Neural cell (in vitro differentiated cells): ENCODE measurements at regions not wholly inside any gene's neighbourhood (a gene's known extent, or its start where the extent isn't known, plus 50 kb on each side); places are given as distances from the start of the nearest gene placed in this dataset.

Experiments used
- H2AFZ ChIP-seq: fragments of 200-600, 300-800 bp; sonication (generic), shearing (Covaris generic); 2 replicates; pipeline ENCODE4 v1.6.0; 2014; ENCODE audit warnings: low read depth, mild to moderate bottlenecking, antibody characterized with exemption, low read length, moderate library complexity
- H3F3A ChIP-seq: fragments of 200-600 bp; shearing (Covaris generic); 2 replicates; pipeline ENCODE4 v1.6.1; 2016; ENCODE audit warnings: mild to moderate bottlenecking, moderate library complexity, mixed read lengths, antibody characterized with exemption, low read length; ENCODE audit not compliant: insufficient read depth, poor library complexity, severe bottlenecking
- H3K27ac ChIP-seq: fragments of 200-600, 300-800 bp; sonication (generic), shearing (Covaris generic); 2 replicates; pipeline ENCODE4 v1.5.1; 2014; ENCODE audit warnings: mild to moderate bottlenecking, low read length, moderate library complexity
- H3K27me3 ChIP-seq: fragments of 300-800, 200-600 bp; sonication (generic), shearing (Covaris generic); 2 replicates; pipeline ENCODE4 v1.6.0; 2014; ENCODE audit warnings: mild to moderate bottlenecking, low read depth, low read length, moderate library complexity; ENCODE audit not compliant: insufficient read depth
- H3K36me3 ChIP-seq: fragments of 300-800, 200-600 bp; sonication (generic), shearing (Covaris generic); 2 replicates; pipeline ENCODE4 v1.5.1; 2014; ENCODE audit warnings: mild to moderate bottlenecking, antibody characterized with exemption, low read length, moderate library complexity; ENCODE audit not compliant: insufficient read depth
- H3K4me2 ChIP-seq: fragments of 300-800, 200-600 bp; sonication (generic), shearing (Covaris generic); 2 replicates; pipeline ENCODE4 v1.6.0; 2014; ENCODE audit warnings: mild to moderate bottlenecking, low read length
- H3K4me3 ChIP-seq: fragments of 300-800, 200-600 bp; sonication (generic), shearing (Covaris generic); 2 replicates; pipeline ENCODE4 v1.5.1; 2014; ENCODE audit warnings: mild to moderate bottlenecking, low read length, moderate library complexity
- H3K79me2 ChIP-seq: fragments of 200-600 bp; shearing (Covaris generic); replicated peaks from 2 replicates; pipeline ENCODE4 v1.6.0; 2014; ENCODE audit warnings: mild to moderate bottlenecking, low read length, moderate library complexity; ENCODE audit not compliant: insufficient read depth
- H3K9ac ChIP-seq: fragments of 300-800, 200-600 bp; sonication (generic), shearing (Covaris generic); 2 replicates; pipeline ENCODE4 v1.6.1; 2016; ENCODE audit warnings: mild to moderate bottlenecking, low read length, mixed read lengths
- H3K9me2 ChIP-seq: fragments of 200-600 bp; shearing (Covaris generic); 2 replicates; pipeline ENCODE4 v1.6.1; 2016; ENCODE audit warnings: mild to moderate bottlenecking, low read length, mixed read lengths; ENCODE audit not compliant: insufficient read depth
- H3K9me3 ChIP-seq: fragments of 200-600, 300-800 bp; sonication (generic), shearing (Covaris generic); 2 replicates; pipeline ENCODE4 v1.6.1; 2016; ENCODE audit warnings: mild to moderate bottlenecking, mixed run types, low read length, moderate library complexity, mixed read lengths
- H4K20me1 ChIP-seq: fragments of 200-600 bp; shearing (Covaris generic); 2 replicates; pipeline ENCODE4 v1.6.1; 2016; ENCODE audit warnings: mild to moderate bottlenecking, mixed run types; ENCODE audit not compliant: insufficient read depth
- EP300 ChIP-seq: fragments of 450-650 bp; conservative IDR thresholded peaks from 2 replicates; pipeline ENCODE4 v1.6.1; 2014; ENCODE audit warnings: antibody characterized with exemption, mild to moderate bottlenecking, moderate library complexity; ENCODE audit not compliant: poor library complexity, severe bottlenecking
- EZH2 ChIP-seq: fragments of 200-600, 300-800 bp; shearing (Covaris generic), sonication (generic); IDR thresholded peaks from 2 replicates; pipeline ENCODE4 v1.6.1; 2014; ENCODE audit warnings: antibody characterized with exemption, low read length, borderline replicate concordance, mild to moderate bottlenecking; ENCODE audit not compliant: insufficient read depth, poor library complexity, severe bottlenecking
- MXI1 ChIP-seq: fragments of 450-650 bp; conservative IDR thresholded peaks from 2 replicates; pipeline ENCODE4 v1.6.1; 2014; ENCODE audit warnings: antibody characterized with exemption, mild to moderate bottlenecking; ENCODE audit not compliant: poor library complexity, severe bottlenecking
- POLR2AphosphoS5 ChIP-seq: IDR thresholded peaks from 2 replicates; pipeline ENCODE4 v1.6.1; 2012
- RAD21 ChIP-seq: fragments of 450-650 bp; conservative IDR thresholded peaks from 2 replicates; pipeline ENCODE4 v1.6.1; 2014; ENCODE audit warnings: antibody characterized with exemption, mild to moderate bottlenecking, moderate library complexity
- SMC3 ChIP-seq: fragments of 450-650 bp; conservative IDR thresholded peaks from 2 replicates; pipeline ENCODE4 v1.6.1; 2014; ENCODE audit warnings: antibody characterized with exemption, mild to moderate bottlenecking, moderate library complexity; ENCODE audit not compliant: poor library complexity
- TAF1 ChIP-seq: IDR thresholded peaks from 2 replicates; pipeline ENCODE4 v1.6.1; 2012; ENCODE audit warnings: low read depth
- TF ChIP-seq, protein P1 (sequence below): IDR thresholded peaks from 2 replicates; pipeline ENCODE4 v1.6.1; 2012; ENCODE audit warnings: borderline replicate concordance
- TF ChIP-seq, protein P2 (sequence below): fragments of 450-650 bp; IDR thresholded peaks from 2 replicates; pipeline ENCODE4 v1.5.1; 2014; ENCODE audit warnings: antibody characterized with exemption, mild to moderate bottlenecking, moderate library complexity; ENCODE audit not compliant: poor library complexity, severe bottlenecking

DNA sequence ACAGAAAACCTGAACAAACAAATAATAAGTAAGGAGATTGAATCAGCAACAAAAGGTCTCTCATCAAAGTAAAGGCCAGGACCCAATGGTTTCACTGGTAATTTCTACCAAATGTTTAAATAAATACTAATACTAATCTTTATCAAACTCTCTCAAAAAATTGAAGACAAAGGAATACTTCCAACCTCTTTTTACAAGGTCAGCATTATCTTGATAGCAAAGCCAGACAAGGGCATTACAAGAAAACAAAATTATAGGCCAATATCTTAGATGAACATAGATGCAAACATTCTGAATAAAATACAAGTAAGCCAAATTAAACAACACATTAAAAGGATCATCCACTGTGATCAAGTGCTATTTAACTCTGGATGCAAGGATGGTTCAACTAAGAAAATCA, 239.8 kb upstream of the TMEM72 start:
- no peaks in the 10 kb centered on the region for H3K27me3 ChIP-seq
- no peak for TF ChIP-seq RAD21
- TF ChIP-seq, protein P1, sequence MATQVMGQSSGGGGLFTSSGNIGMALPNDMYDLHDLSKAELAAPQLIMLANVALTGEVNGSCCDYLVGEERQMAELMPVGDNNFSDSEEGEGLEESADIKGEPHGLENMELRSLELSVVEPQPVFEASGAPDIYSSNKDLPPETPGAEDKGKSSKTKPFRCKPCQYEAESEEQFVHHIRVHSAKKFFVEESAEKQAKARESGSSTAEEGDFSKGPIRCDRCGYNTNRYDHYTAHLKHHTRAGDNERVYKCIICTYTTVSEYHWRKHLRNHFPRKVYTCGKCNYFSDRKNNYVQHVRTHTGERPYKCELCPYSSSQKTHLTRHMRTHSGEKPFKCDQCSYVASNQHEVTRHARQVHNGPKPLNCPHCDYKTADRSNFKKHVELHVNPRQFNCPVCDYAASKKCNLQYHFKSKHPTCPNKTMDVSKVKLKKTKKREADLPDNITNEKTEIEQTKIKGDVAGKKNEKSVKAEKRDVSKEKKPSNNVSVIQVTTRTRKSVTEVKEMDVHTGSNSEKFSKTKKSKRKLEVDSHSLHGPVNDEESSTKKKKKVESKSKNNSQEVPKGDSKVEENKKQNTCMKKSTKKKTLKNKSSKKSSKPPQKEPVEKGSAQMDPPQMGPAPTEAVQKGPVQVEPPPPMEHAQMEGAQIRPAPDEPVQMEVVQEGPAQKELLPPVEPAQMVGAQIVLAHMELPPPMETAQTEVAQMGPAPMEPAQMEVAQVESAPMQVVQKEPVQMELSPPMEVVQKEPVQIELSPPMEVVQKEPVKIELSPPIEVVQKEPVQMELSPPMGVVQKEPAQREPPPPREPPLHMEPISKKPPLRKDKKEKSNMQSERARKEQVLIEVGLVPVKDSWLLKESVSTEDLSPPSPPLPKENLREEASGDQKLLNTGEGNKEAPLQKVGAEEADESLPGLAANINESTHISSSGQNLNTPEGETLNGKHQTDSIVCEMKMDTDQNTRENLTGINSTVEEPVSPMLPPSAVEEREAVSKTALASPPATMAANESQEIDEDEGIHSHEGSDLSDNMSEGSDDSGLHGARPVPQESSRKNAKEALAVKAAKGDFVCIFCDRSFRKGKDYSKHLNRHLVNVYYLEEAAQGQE = no peak
- TF ChIP-seq, protein P2, sequence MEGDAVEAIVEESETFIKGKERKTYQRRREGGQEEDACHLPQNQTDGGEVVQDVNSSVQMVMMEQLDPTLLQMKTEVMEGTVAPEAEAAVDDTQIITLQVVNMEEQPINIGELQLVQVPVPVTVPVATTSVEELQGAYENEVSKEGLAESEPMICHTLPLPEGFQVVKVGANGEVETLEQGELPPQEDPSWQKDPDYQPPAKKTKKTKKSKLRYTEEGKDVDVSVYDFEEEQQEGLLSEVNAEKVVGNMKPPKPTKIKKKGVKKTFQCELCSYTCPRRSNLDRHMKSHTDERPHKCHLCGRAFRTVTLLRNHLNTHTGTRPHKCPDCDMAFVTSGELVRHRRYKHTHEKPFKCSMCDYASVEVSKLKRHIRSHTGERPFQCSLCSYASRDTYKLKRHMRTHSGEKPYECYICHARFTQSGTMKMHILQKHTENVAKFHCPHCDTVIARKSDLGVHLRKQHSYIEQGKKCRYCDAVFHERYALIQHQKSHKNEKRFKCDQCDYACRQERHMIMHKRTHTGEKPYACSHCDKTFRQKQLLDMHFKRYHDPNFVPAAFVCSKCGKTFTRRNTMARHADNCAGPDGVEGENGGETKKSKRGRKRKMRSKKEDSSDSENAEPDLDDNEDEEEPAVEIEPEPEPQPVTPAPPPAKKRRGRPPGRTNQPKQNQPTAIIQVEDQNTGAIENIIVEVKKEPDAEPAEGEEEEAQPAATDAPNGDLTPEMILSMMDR = no peak
- no peak for TF ChIP-seq SMC3
- no peak for TF ChIP-seq EZH2
- TF ChIP-seq POLR2AphosphoS5 = no peak
- TF ChIP-seq TAF1 = no peak
- no peak for TF ChIP-seq MXI1
- no peak for TF ChIP-seq EP300
- H3K9ac ChIP-seq = no peak overlapping the region
- no peaks in the 10 kb centered on the region for H4K20me1 ChIP-seq
- H3K79me2 ChIP-seq = no peaks in the 10 kb centered on the region
- no peak overlapping the region for H3K4me3 ChIP-seq
- no peaks in the 10 kb centered on the region for H3K9me2 ChIP-seq
- no peak overlapping the region for H2AFZ ChIP-seq
- no peak overlapping the region for H3K4me2 ChIP-seq
- no peak overlapping the region for H3K27ac ChIP-seq
- H3F3A ChIP-seq = no peaks in the 10 kb centered on the region
- H3K36me3 ChIP-seq = no peaks in the 10 kb centered on the region
- no peaks in the 10 kb centered on the region for H3K9me3 ChIP-seq

DNA sequence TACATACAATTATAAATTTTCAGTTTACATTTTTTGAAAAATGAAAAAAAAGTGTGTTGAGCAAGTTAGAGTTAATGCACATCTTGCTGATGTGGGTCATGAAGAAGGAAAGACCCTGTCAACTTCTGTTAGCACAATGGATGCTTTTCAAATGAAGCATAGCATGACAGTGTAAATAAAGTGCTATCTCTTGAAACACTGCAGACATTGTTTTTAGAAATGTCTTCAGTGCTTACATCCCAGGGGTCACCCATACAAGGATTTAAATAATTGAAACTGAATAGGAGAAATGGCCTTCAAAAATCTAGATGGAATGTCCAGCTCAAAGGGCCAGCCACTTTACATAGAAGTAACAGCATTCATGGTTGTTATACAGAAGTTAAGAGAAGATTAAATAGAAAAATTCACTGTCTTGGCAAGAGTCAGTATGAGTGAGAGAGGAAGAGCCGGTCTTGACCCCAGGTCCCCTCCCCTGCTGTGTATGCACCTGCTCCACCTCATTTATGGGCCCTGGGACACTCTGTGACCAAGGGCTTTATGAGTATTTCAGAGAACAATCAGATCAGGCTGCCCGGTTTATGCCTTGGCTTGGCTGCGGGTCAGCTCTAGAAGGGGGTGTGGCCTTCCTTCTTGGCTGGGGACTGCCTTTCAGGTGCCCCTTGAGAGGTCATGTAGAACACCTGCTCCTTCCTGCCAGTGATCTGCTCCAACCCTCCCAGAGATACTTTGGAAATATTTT, 237.7 kb upstream of the TMEM72 start:
- H3K36me3 ChIP-seq = no peaks in the 10 kb centered on the region
- TF ChIP-seq, protein P2 = no peak
- TF ChIP-seq POLR2AphosphoS5 (no peak), SMC3 (no peak), RAD21 (no peak)
- no peaks in the 10 kb centered on the region for H3K9me2 ChIP-seq
- no peaks in the 10 kb centered on the region for H3K27me3 ChIP-seq
- H3K9me3 ChIP-seq = no peaks in the 10 kb centered on the region
- no peaks in the 10 kb centered on the region for H3F3A ChIP-seq
- H3K9ac ChIP-seq = no peak overlapping the region
- no peak overlapping the region for H2AFZ ChIP-seq
- no peaks in the 10 kb centered on the region for H4K20me1 ChIP-seq
- H3K4me3 ChIP-seq = no peak overlapping the region
- no peak overlapping the region for H3K4me2 ChIP-seq
- no peak overlapping the region for H3K27ac ChIP-seq
- H3K79me2 ChIP-seq = no peaks in the 10 kb centered on the region
